ENCODE measurements at regions not wholly inside any gene's neighbourhood (a gene's known extent, or its start where the extent isn't known, plus 50 kb on each side); places are given as distances from the start of the nearest gene placed in this dataset.

DNA sequence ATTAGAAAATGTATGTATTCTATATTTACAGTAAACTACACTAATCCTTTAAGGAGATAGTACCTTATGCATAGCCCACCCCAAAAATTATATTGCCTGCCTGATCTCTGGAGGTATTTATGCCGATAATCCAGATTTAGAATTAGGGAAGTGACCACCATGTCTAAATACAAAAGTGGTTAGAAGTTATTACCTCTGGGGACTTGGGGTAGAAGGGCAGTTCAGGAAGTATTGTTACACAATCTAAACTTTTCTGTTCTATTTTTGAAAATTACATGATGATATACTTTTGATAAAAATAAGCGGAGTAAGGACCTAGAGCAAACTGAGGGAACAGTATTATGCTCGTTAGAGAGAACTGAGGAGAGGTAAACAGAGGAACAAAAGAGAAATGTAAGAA lies 90.5 kb upstream of the ZP4 start:
- no peak for DNase-seq (ENCODE audit: low spot score, unreplicated experiment)
- H3K4me3 Mint-ChIP-seq (ENCODE audit: low read depth), result no peak overlapping the region
- H3K27me3 Mint-ChIP-seq, result no peaks in the 10 kb centered on the region
- no peaks in the 10 kb centered on the region for H3K9me3 Mint-ChIP-seq (ENCODE audit: low read depth)
- H3K36me3 Mint-ChIP-seq (ENCODE audit: insufficient read depth), result no peaks in the 10 kb centered on the region
- H3K27ac Mint-ChIP-seq, result no peak overlapping the region
- no peaks in the 10 kb centered on the region for H3K4me1 Mint-ChIP-seq (ENCODE audit: low read depth)
- TF ChIP-seq, protein P1, sequence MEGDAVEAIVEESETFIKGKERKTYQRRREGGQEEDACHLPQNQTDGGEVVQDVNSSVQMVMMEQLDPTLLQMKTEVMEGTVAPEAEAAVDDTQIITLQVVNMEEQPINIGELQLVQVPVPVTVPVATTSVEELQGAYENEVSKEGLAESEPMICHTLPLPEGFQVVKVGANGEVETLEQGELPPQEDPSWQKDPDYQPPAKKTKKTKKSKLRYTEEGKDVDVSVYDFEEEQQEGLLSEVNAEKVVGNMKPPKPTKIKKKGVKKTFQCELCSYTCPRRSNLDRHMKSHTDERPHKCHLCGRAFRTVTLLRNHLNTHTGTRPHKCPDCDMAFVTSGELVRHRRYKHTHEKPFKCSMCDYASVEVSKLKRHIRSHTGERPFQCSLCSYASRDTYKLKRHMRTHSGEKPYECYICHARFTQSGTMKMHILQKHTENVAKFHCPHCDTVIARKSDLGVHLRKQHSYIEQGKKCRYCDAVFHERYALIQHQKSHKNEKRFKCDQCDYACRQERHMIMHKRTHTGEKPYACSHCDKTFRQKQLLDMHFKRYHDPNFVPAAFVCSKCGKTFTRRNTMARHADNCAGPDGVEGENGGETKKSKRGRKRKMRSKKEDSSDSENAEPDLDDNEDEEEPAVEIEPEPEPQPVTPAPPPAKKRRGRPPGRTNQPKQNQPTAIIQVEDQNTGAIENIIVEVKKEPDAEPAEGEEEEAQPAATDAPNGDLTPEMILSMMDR (IDR thresholded peaks at IDR 0.05; ENCODE audit: unreplicated experiment), result no peak

DNA sequence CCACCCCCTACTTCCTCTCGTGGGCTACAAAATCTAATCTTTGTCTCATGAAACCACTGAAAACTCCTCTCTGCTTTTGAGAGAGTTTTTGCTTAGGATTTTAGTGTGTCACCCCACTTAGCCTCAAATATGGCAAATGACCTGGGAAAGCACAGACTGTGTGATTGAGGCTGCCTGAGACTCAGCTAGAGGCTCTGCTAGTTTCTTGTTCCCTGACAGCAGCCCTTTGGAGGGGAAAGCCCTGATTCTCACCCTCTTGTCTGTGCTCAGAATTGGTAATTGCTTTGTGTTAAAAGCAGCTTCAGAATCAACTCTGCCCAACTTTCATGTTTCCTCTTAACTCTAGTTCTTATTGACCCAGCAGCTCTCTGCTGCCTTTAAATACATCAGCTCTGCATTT lies 85.6 kb upstream of the ZP4 start:
- Mint-ChIP-seq H3K27me3 (no peaks in the 10 kb centered on the region), H3K9me3 (ENCODE audit: low read depth) (no peaks in the 10 kb centered on the region), H3K4me3 (ENCODE audit: low read depth) (no peak overlapping the region), H3K27ac (no peak overlapping the region), H3K4me1 (ENCODE audit: low read depth) (no peaks in the 10 kb centered on the region), H3K36me3 (ENCODE audit: insufficient read depth) (no peaks in the 10 kb centered on the region)
- TF ChIP-seq, protein P1 (IDR thresholded peaks at IDR 0.05; ENCODE audit: unreplicated experiment), result no peak
- DNase-seq (ENCODE audit: low spot score, unreplicated experiment), result no peak

DNA sequence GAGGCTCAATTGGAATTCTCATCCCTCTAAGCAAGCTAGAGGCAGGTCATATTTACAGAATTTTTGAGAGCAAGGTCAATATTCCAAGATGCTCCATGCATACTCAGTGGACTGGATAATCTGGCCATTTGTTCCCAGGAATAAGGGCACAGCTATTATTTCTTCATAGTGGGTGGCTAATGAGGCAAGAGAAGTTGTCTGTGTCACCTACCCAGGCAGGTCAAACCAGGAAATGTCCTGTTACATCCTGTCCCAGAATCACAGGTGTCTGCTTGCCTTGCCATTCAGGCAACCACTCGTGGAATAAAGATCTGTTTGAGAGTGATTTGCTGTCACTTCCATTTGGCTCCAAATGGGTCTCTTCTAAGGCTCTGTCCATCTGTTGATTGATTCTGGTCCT lies 85.2 kb upstream of the ZP4 start:
- TF ChIP-seq, protein P1 (IDR thresholded peaks at IDR 0.05; ENCODE audit: unreplicated experiment), result no peak
- no peaks in the 10 kb centered on the region for H3K36me3 Mint-ChIP-seq (ENCODE audit: insufficient read depth)
- H3K27me3 Mint-ChIP-seq, result no peaks in the 10 kb centered on the region
- H3K4me3 Mint-ChIP-seq (ENCODE audit: low read depth), result no peak overlapping the region
- no peak for DNase-seq (ENCODE audit: low spot score, unreplicated experiment)
- no peak overlapping the region for H3K27ac Mint-ChIP-seq
- H3K9me3 Mint-ChIP-seq (ENCODE audit: low read depth), result no peaks in the 10 kb centered on the region
- H3K4me1 Mint-ChIP-seq (ENCODE audit: low read depth), result no peaks in the 10 kb centered on the region

DNA sequence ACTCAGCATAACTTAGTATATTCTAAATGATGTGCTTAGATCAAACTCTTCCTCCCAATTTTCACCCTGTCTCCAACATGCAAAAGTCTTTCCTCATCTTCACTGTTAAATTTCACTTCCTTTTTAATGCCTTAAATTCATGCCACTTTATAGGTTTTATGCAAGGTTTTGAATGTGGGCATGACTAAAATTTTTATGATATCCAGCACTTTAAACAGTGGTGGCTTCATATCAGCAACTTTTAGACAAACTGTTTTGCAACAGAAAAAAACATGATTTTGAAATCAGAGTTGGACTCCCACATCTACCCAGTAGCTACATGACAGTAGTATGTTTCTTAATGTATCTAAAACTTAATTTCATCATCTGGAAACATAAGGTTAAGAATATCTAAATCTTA lies 84.7 kb upstream of the ZP4 start:
- Mint-ChIP-seq H3K36me3 (ENCODE audit: insufficient read depth) (no peaks in the 10 kb centered on the region), H3K4me1 (ENCODE audit: low read depth) (no peaks in the 10 kb centered on the region), H3K27me3 (no peaks in the 10 kb centered on the region), H3K4me3 (ENCODE audit: low read depth) (no peak overlapping the region), H3K27ac (no peak overlapping the region), H3K9me3 (ENCODE audit: low read depth) (no peaks in the 10 kb centered on the region)
- TF ChIP-seq, protein P1 (IDR thresholded peaks at IDR 0.05; ENCODE audit: unreplicated experiment), result no peak
- DNase-seq (ENCODE audit: low spot score, unreplicated experiment), result no peak

DNA sequence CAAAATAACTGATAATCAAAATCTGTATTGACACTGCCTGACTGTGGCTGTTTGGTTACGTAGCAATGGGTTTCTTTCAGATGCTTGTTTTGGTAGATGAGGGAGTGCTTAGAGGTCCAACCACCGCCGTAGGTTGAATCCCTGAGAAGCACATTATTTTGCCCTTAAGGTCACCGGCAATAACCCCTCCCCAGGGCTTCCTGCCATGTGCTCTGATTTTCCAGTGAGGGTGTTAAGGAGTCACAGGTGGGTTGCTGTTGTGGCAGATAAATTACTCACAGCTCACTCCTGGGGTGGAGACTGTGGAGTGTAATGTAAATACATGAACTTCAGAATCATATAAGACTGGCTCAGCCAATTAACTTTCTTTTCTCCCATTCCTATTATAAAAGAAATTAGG lies 81.5 kb upstream of the ZP4 start:
- TF ChIP-seq, protein P1 (IDR thresholded peaks at IDR 0.05; ENCODE audit: unreplicated experiment), result no peak
- H3K27me3 Mint-ChIP-seq, result no peaks in the 10 kb centered on the region
- no peak overlapping the region for H3K27ac Mint-ChIP-seq
- H3K9me3 Mint-ChIP-seq (ENCODE audit: low read depth), result no peaks in the 10 kb centered on the region
- no peak for DNase-seq (ENCODE audit: low spot score, unreplicated experiment)
- no peak overlapping the region for H3K4me3 Mint-ChIP-seq (ENCODE audit: low read depth)
- H3K36me3 Mint-ChIP-seq (ENCODE audit: insufficient read depth), result no peaks in the 10 kb centered on the region
- no peaks in the 10 kb centered on the region for H3K4me1 Mint-ChIP-seq (ENCODE audit: low read depth)

Measured in progenitor cell of endocrine pancreas (in vitro differentiated cells).